ENCODE measurements at regions not wholly inside any gene's neighbourhood (a gene's known extent, or its start where the extent isn't known, plus 50 kb on each side); places are given as distances from the start of the nearest gene placed in this dataset.
"Not testable (repeated sequence)": the region's sequence is repeated elsewhere in the genome, so short reads cannot be mapped to it uniquely, and the experiment has no call there.

GRCh38 chr12:9416346-9416745 lies 191.4 kb downstream of the KLRB1 start:
- H2BK15ac ChIP-seq (ENCODE audit: low read depth, low read length); H3K79me1 ChIP-seq (ENCODE audit: insufficient read depth, low read depth, low read length, poor library complexity, severe bottlenecking); H4K91ac ChIP-seq (ENCODE audit: insufficient read length, low read depth, low read length); H3K9me3 ChIP-seq (ENCODE audit: control insufficient read depth, low read depth, low read length); H2BK12ac ChIP-seq (ENCODE audit: insufficient read length, low read depth, low read length); H3K27me3 ChIP-seq (ENCODE audit: insufficient read depth, low read length); DNase-seq; H3K56ac ChIP-seq (ENCODE audit: insufficient read length, low read depth, low read length); H4K5ac ChIP-seq (ENCODE audit: insufficient read length, low read depth, low read length); H4K20me1 ChIP-seq (ENCODE audit: control insufficient read depth, insufficient read depth, insufficient read length); H3K9ac ChIP-seq (ENCODE audit: extremely low read depth, insufficient read length, low read length); H3K4me1 ChIP-seq (ENCODE audit: insufficient read depth, low read length); H4K8ac ChIP-seq (replicated peaks; ENCODE audit: insufficient read length, low read depth, low read length); H3K4ac ChIP-seq (ENCODE audit: low read depth, low read length); H3K14ac ChIP-seq (ENCODE audit: insufficient read depth, low read length); H2BK20ac ChIP-seq (ENCODE audit: low read depth, low read length, poor library complexity, severe bottlenecking); H3K18ac ChIP-seq (ENCODE audit: insufficient read length, low read depth, low read length); H3T11ph ChIP-seq (ENCODE audit: low read length); H3K9me3 Mint-ChIP-seq; H2BK5ac ChIP-seq (ENCODE audit: insufficient read length, low read length); H2AFZ ChIP-seq (ENCODE audit: low read length); H3K23ac ChIP-seq (ENCODE audit: insufficient read length, low read depth, low read length); H3K27ac ChIP-seq (ENCODE audit: insufficient read length, low read depth, low read length); H3K23me2 ChIP-seq (ENCODE audit: insufficient read length, low read depth, low read length, poor library complexity, severe bottlenecking); H3K79me2 ChIP-seq (ENCODE audit: insufficient read depth, low read length); H3K4me1 Mint-ChIP-seq; H3K4me2 ChIP-seq (ENCODE audit: insufficient read depth, insufficient read length, low read length); H2BK120ac ChIP-seq (ENCODE audit: low read depth, low read length, poor library complexity, severe bottlenecking); H3K27ac Mint-ChIP-seq; H2AK5ac ChIP-seq (ENCODE audit: insufficient read length, low read length); H3K4me3 Mint-ChIP-seq; H3K27me3 Mint-ChIP-seq (ENCODE audit: low read depth): not testable (repeated sequence)
- peaks cover under 1 to 21% (median 13%) of the 10 kb centered on the region in 3 experiments; a peak in 5 of 7 replicates for H3K36me3 Mint-ChIP-seq (ENCODE audit: insufficient read depth in 1 of 3, low read depth in 3 of 3)
- no CpG with 5 or more reads among the region's 8 CpGs for WGBS (ENCODE audit: extremely low coverage, insufficient read length, low lambda C conversion rate)

- H3K56ac ChIP-seq (ENCODE audit: insufficient read length, low read depth, low read length); H2BK120ac ChIP-seq (ENCODE audit: low read depth, low read length, poor library complexity, severe bottlenecking); H3K4me1 Mint-ChIP-seq; H2BK20ac ChIP-seq (ENCODE audit: low read depth, low read length, poor library complexity, severe bottlenecking); H3K79me2 ChIP-seq (ENCODE audit: insufficient read depth, low read length); H3K27me3 ChIP-seq (ENCODE audit: insufficient read depth, low read length); H3K79me1 ChIP-seq (ENCODE audit: insufficient read depth, low read depth, low read length, poor library complexity, severe bottlenecking); H3K23ac ChIP-seq (ENCODE audit: insufficient read length, low read depth, low read length); H3K4me2 ChIP-seq (ENCODE audit: insufficient read depth, insufficient read length, low read length); H4K91ac ChIP-seq (ENCODE audit: insufficient read length, low read depth, low read length); H3T11ph ChIP-seq (ENCODE audit: low read length); H2BK12ac ChIP-seq (ENCODE audit: insufficient read length, low read depth, low read length); DNase-seq; H3K18ac ChIP-seq (ENCODE audit: insufficient read length, low read depth, low read length); H3K4me1 ChIP-seq (ENCODE audit: insufficient read depth, low read length); H3K4me3 Mint-ChIP-seq; H3K4ac ChIP-seq (ENCODE audit: low read depth, low read length); H4K5ac ChIP-seq (ENCODE audit: insufficient read length, low read depth, low read length); H3K9me3 ChIP-seq (ENCODE audit: control insufficient read depth, low read depth, low read length); H2BK15ac ChIP-seq (ENCODE audit: low read depth, low read length); H3K27me3 Mint-ChIP-seq (ENCODE audit: low read depth); H3K9ac ChIP-seq (ENCODE audit: extremely low read depth, insufficient read length, low read length); H3K27ac Mint-ChIP-seq; H3K9me3 Mint-ChIP-seq; H4K20me1 ChIP-seq (ENCODE audit: control insufficient read depth, insufficient read depth, insufficient read length); H2AK5ac ChIP-seq (ENCODE audit: insufficient read length, low read length); H4K8ac ChIP-seq (replicated peaks; ENCODE audit: insufficient read length, low read depth, low read length); H3K23me2 ChIP-seq (ENCODE audit: insufficient read length, low read depth, low read length, poor library complexity, severe bottlenecking); H3K14ac ChIP-seq (ENCODE audit: insufficient read depth, low read length); H2BK5ac ChIP-seq (ENCODE audit: insufficient read length, low read length); H2AFZ ChIP-seq (ENCODE audit: low read length); H3K27ac ChIP-seq (ENCODE audit: insufficient read length, low read depth, low read length): not testable (repeated sequence)
- peaks cover 0 to 21% (median 11%) of the 10 kb centered on the region in 3 experiments; a peak in 4 of 7 replicates for H3K36me3 Mint-ChIP-seq (ENCODE audit: insufficient read depth in 1 of 3, low read depth in 3 of 3)
- no CpG with 5 or more reads among the region's 3 CpGs for WGBS (ENCODE audit: extremely low coverage, insufficient read length, low lambda C conversion rate)
Measured at GRCh38 chr12:9415898-9416297, 191.8 kb downstream of the KLRB1 start.

All from H9 (cell line).